SK-N-MC (cell line): ENCODE measurements at regions not wholly inside any gene's neighbourhood (a gene's known extent, or its start where the extent isn't known, plus 50 kb on each side); places are given as distances from the start of the nearest gene placed in this dataset.

Experiments used
- EZH2 ChIP-seq: fragments of 200-600 bp; sonication (generic); IDR thresholded peaks from one replicate; pipeline ENCODE4 v1.6.1; 2017; ENCODE audit warnings: antibody characterized with exemption
- POLR2AphosphoS5 ChIP-seq: IDR thresholded peaks from 2 replicates; pipeline ENCODE4 v1.6.1; 2012; ENCODE audit warnings: mild to moderate bottlenecking, low read depth, low read length, borderline replicate concordance

DNA sequence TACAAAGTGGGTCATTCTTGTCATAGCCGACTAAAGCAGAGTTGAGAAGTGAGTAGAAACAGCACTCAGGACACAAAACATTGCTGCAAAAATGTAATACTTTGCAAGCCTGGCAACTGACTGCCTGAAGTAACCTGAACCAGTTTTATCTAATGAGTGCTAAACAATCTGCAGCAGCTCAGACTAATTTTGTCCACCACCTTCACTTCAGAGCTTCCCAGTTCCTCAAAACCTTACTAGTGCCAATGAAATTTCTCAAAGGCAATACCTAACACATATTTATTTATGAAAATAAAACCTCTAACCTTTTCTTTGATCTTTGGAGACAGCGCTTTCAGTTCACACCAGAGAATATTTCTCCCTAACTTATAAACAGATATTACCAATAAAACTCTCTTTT is 56.7 kb upstream of the FKBP1C start:
- TF ChIP-seq EZH2 (no peak), POLR2AphosphoS5 (no peak)
